Endothelial cell of umbilical vein (primary cell): ENCODE measurements at regions not wholly inside any gene's neighbourhood (a gene's known extent, or its start where the extent isn't known, plus 50 kb on each side); places are given as distances from the start of the nearest gene placed in this dataset.

Source experiments
- BruUV-seq: library from RNA; stranded (reverse); fragments of 400-500 nt; replicated peaks from 2 replicates; lab custom pipeline; 2021; lab: Mats Ljungman, UMichigan
- CTCF ChIA-PET: fragments of 300-600, 350-600 bp; sonication (Branson Sonifier 250); formaldehyde crosslinking; loops from one replicate; lab custom pipeline; 2021; ENCODE audit warnings: antibody characterized with exemption, inconsistent platforms; lab: Charles Lee
- POLR2A ChIA-PET: fragments of 300-600, 350-600 bp; sonication (Branson Sonifier 250); formaldehyde crosslinking; loops from one replicate; lab custom pipeline; 2021; ENCODE audit warnings: antibody characterized with exemption, inconsistent platforms; lab: Charles Lee
- DNase-seq: peaks from one replicate; pipeline ENCODE4 v3.0.0-alpha.2; 2011; ENCODE audit warnings: low read depth, low spot score
- FAIRE-seq: peaks from 2 replicates; lab custom pipeline; 2011; peaks lifted over from hg19 to GRCh38; lab: Jason Lieb, UNC
- H2AFZ ChIP-seq: 2 replicates; pipeline ENCODE4 v1.6.0; 2012; ENCODE audit warnings: low read depth, low read length, control low read depth, inconsistent platforms
- H3K27ac ChIP-seq: 2 replicates; pipeline ENCODE4 v1.5.1; 2011; ENCODE audit warnings: low read depth, mild to moderate bottlenecking, control low read depth, low read length, moderate library complexity; ENCODE audit not compliant: insufficient read depth
- H3K27me3 ChIP-seq, 2 experiments: 2 replicates each; pipeline versions ENCODE4 v1.6.0 to v1.6.1; 2011; ENCODE audit warnings: low read length in 2 of 2, mixed read lengths in 1 of 2; ENCODE audit not compliant: control insufficient read depth in 2 of 2, insufficient read depth in 2 of 2
- H3K36me3 ChIP-seq, 2 experiments: 2 replicates in 1 of 2; 3 replicates in 1 of 2; pipeline ENCODE4 v1.5.1; 2011; ENCODE audit warnings: low read length in 2 of 2, mild to moderate bottlenecking in 1 of 2, moderate library complexity in 1 of 2; ENCODE audit not compliant: control insufficient read depth in 2 of 2, insufficient read depth in 2 of 2; ENCODE audit errors: extremely low read depth in 1 of 2
- H3K4me1 ChIP-seq: 3 replicates; pipeline ENCODE4 v1.5.1; 2011; ENCODE audit warnings: mild to moderate bottlenecking, low read length; ENCODE audit not compliant: control insufficient read depth, insufficient read depth; ENCODE audit errors: extremely low read depth
- H3K4me2 ChIP-seq: 2 replicates; pipeline ENCODE4 v1.6.1; 2011; ENCODE audit warnings: low read length, control low read depth, mixed read lengths; ENCODE audit not compliant: insufficient read depth
- H3K4me3 ChIP-seq, 3 experiments: fragments of 200-600 bp in 1 of 3; sonication (generic), shearing (Covaris generic) in 1 of 3; replicated peaks in 1 of 3; 2 replicates each; pipeline ENCODE4 v1.5.1; 2011 to 2016; ENCODE audit warnings: control low read depth in 3 of 3, low read length in 3 of 3, mild to moderate bottlenecking in 2 of 3, inconsistent platforms in 1 of 3, low read depth in 1 of 3, moderate library complexity in 1 of 3; ENCODE audit not compliant: insufficient read depth in 1 of 3
- H3K79me2 ChIP-seq: 2 replicates; pipeline ENCODE4 v1.6.0; 2012; ENCODE audit warnings: low read length, inconsistent platforms; ENCODE audit not compliant: control insufficient read depth, insufficient read depth
- H3K9ac ChIP-seq: replicated peaks from 2 replicates; pipeline ENCODE3; 2011; ENCODE audit warnings: low read length, control low read depth; ENCODE audit not compliant: insufficient read depth; ENCODE audit errors: extremely low read depth
- H3K9me1 ChIP-seq: replicated peaks from 3 replicates; pipeline ENCODE4 v1.6.0; 2011; ENCODE audit warnings: mild to moderate bottlenecking, low read length; ENCODE audit not compliant: control insufficient read depth, insufficient read depth; ENCODE audit errors: extremely low read depth
- H3K9me3 ChIP-seq: replicated peaks from 2 replicates; pipeline ENCODE4 v1.5.1; 2012; ENCODE audit warnings: low read length, inconsistent platforms; ENCODE audit not compliant: control insufficient read depth, insufficient read depth
- H4K20me1 ChIP-seq: replicated peaks from 2 replicates; pipeline ENCODE3; 2011; ENCODE audit warnings: mild to moderate bottlenecking, low read length; ENCODE audit not compliant: control insufficient read depth, insufficient read depth; ENCODE audit errors: extremely low read depth
- CTCF ChIP-seq, 2 donors: IDR thresholded peaks; 1 replicate in 1 of 2; 2 replicates in 1 of 2; pipeline ENCODE4 v1.5.1; 2011; ENCODE audit warnings: low read length in 2 of 2, mild to moderate bottlenecking in 2 of 2, moderate library complexity in 2 of 2, control low read depth in 1 of 2, inconsistent platforms in 1 of 2, low read depth in 1 of 2; ENCODE audit not compliant: insufficient read depth in 1 of 2; ENCODE audit errors: extremely low read depth in 1 of 2
- FOS ChIP-seq: IDR thresholded peaks from 2 replicates; pipeline ENCODE4 v1.6.1; 2011; ENCODE audit warnings: mild to moderate bottlenecking, low read length, moderate library complexity, borderline replicate concordance; ENCODE audit not compliant: insufficient read depth
- GATA2 ChIP-seq: IDR thresholded peaks from 2 replicates; pipeline ENCODE4 v1.7.0; 2011; ENCODE audit warnings: low read depth, mild to moderate bottlenecking, moderate library complexity, mixed read lengths, low read length; ENCODE audit not compliant: insufficient read length, insufficient read depth
- JUN ChIP-seq: IDR thresholded peaks from 2 replicates; pipeline ENCODE4 v1.6.1; 2011; ENCODE audit warnings: borderline replicate concordance, low read depth; ENCODE audit not compliant: insufficient read length, insufficient read depth
- MAX ChIP-seq: IDR thresholded peaks from 2 replicates; pipeline ENCODE4 v1.6.1; 2011; ENCODE audit not compliant: insufficient read depth, insufficient read length
- MYC ChIP-seq: IDR thresholded peaks from one replicate; pipeline ENCODE4 v1.6.1; 2011; ENCODE audit warnings: mild to moderate bottlenecking, low read depth, low read length
- POLR2AphosphoS5 ChIP-seq: IDR thresholded peaks from 2 replicates; pipeline ENCODE4 v1.6.1; 2012; ENCODE audit warnings: low read depth, mild to moderate bottlenecking, control low read depth, low read length, moderate library complexity; ENCODE audit not compliant: insufficient read depth
- dilution Hi-C: fragments of 300-500 bp; cut with MboI; formaldehyde crosslinking; loops from one replicate; pipeline ENCODE4 v1.15.0; 2019; ENCODE audit warnings: low sequenced_read_pairs; ENCODE audit not compliant: extremely low pct_ligation_motif_present
- intact Hi-C: fragments of 100-400 bp; cut with micrococcal nuclease; formaldehyde crosslinking; loops from one replicate; pipeline ENCODE4 v1.10.0; 2022

- H4K20me1 ChIP-seq = no peaks in the 10 kb centered on the region
- BruUV-seq = no TSS peak
- H3K9ac ChIP-seq = no peak overlapping the region
- dilution Hi-C loops = no loop called here
- FAIRE-seq = no peak
- H3K4me1 ChIP-seq = no peaks in the 10 kb centered on the region
- H3K9me1 ChIP-seq = no peaks in the 10 kb centered on the region
- no peaks in the 10 kb centered on the region for H3K9me3 ChIP-seq
- DNase-seq = no peak
- no peaks in the 10 kb centered on the region for H3K36me3 ChIP-seq
- TF ChIP-seq CTCF (IDR thresholded peaks at IDR 0.05; ENCODE audit: extremely low read depth in 1 of 2, insufficient read depth in 1 of 2, low read depth in 1 of 2, low read length in 2 of 2) = no peak
- no peak for TF ChIP-seq FOS
- no peak for TF ChIP-seq MAX
- no peak for TF ChIP-seq POLR2AphosphoS5
- TF ChIP-seq JUN = no peak
- TF ChIP-seq GATA2 = no peak
- TF ChIP-seq MYC = no peak
- H2AFZ ChIP-seq = no peak overlapping the region
- CTCF ChIA-PET = interaction anchor here (1.0 kb wide), 1 partner anchor 29 kb away, joined by 3 read pairs; no protein-coding TSS in a partner anchor
- H3K27me3 ChIP-seq = no peaks in the 10 kb centered on the region
- H3K4me2 ChIP-seq = no peak overlapping the region
- no peak overlapping the region for H3K27ac ChIP-seq
- POLR2A ChIA-PET = no interaction called here
- intact Hi-C loops = no loop called here
- H3K4me3 ChIP-seq = no peak overlapping the region
- no peaks in the 10 kb centered on the region for H3K79me2 ChIP-seq
These were observed 888.3 kb downstream of the PLOD2 start for GRCh38 chr3:145272684-145273083.
